ENCODE measurements at regions not wholly inside any gene's neighbourhood (a gene's known extent, or its start where the extent isn't known, plus 50 kb on each side); places are given as distances from the start of the nearest gene placed in this dataset.

DNA sequence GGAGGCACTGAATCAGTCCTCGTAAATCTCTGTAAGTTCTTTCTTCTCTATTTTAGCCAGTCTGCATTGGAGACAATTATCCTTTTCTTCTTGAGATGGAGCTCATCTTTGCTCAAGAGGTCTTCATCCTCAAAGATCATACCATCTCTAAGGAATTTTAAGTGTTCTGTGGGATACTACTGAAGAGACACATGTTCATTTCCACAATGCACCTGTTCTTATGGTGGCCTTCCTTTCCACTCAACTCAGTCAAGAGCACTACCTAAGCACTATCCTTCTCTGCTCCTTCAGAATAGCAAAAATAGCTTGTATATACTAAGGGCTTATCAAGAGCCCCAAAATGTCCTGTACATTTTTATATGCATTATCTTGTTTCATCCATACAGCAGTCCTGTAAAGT, 214.0 kb downstream of the KLF5 start:
- no peaks in the 10 kb centered on the region for H3K27me3 ChIP-seq (ENCODE audit: low read length)
- no peak for DNase-seq
- H3K4me3 ChIP-seq (ENCODE audit: low read length): no peak overlapping the region
- H3K9me3 ChIP-seq (ENCODE audit: low read length): no peaks in the 10 kb centered on the region
- no peaks in the 10 kb centered on the region for H4K20me1 ChIP-seq (ENCODE audit: insufficient read depth, low read depth, low read length)
- no peak overlapping the region for H3K27ac ChIP-seq (ENCODE audit: low read length)
- H3K36me3 ChIP-seq (ENCODE audit: insufficient read depth, low read length): no peaks in the 10 kb centered on the region
- no peaks in the 10 kb centered on the region for H3K9me2 ChIP-seq (replicated peaks; ENCODE audit: insufficient read depth, low read length)
- no peaks in the 10 kb centered on the region for H3K4me1 ChIP-seq (ENCODE audit: low read length)
- no peak overlapping the region for H3K9ac ChIP-seq (ENCODE audit: low read length)
- H3K4me2 ChIP-seq (ENCODE audit: low read depth, low read length, poor library complexity, severe bottlenecking): no peak overlapping the region
- no peaks in the 10 kb centered on the region for H3K79me2 ChIP-seq (ENCODE audit: low read length)
- H2AFZ ChIP-seq (ENCODE audit: low read length): no peak overlapping the region

- Histone ChIP-seq H3K27me3 (ENCODE audit: low read length) (no peaks in the 10 kb centered on the region), H3K27ac (ENCODE audit: low read length) (no peak overlapping the region), H3K4me3 (ENCODE audit: low read length) (no peak overlapping the region), H4K20me1 (ENCODE audit: insufficient read depth, low read depth, low read length) (no peaks in the 10 kb centered on the region), H3K9ac (ENCODE audit: low read length) (no peak overlapping the region), H3K4me2 (ENCODE audit: low read depth, low read length, poor library complexity, severe bottlenecking) (no peak overlapping the region), H2AFZ (ENCODE audit: low read length) (no peak overlapping the region), H3K9me2 (replicated peaks; ENCODE audit: insufficient read depth, low read length) (no peaks in the 10 kb centered on the region), H3K36me3 (ENCODE audit: insufficient read depth, low read length) (no peaks in the 10 kb centered on the region), H3K9me3 (ENCODE audit: low read length) (no peaks in the 10 kb centered on the region), H3K79me2 (ENCODE audit: low read length) (no peaks in the 10 kb centered on the region), H3K4me1 (ENCODE audit: low read length) (no peaks in the 10 kb centered on the region)
- no peak for DNase-seq
Observed at GRCh38 chr13:73268306-73268705, 209.5 kb downstream of the KLF5 start.

- no peaks in the 10 kb centered on the region for H3K27me3 ChIP-seq (ENCODE audit: low read length)
- no peaks in the 10 kb centered on the region for H3K36me3 ChIP-seq (ENCODE audit: insufficient read depth, low read length)
- no peak overlapping the region for H3K4me3 ChIP-seq (ENCODE audit: low read length)
- H3K9ac ChIP-seq (ENCODE audit: low read length): no peak overlapping the region
- H2AFZ ChIP-seq (ENCODE audit: low read length): no peak overlapping the region
- DNase-seq: no peak
- no peak overlapping the region for H3K27ac ChIP-seq (ENCODE audit: low read length)
- H3K4me2 ChIP-seq (ENCODE audit: low read depth, low read length, poor library complexity, severe bottlenecking): no peak overlapping the region
- H3K9me2 ChIP-seq (replicated peaks; ENCODE audit: insufficient read depth, low read length): no peaks in the 10 kb centered on the region
- H3K4me1 ChIP-seq (ENCODE audit: low read length): no peaks in the 10 kb centered on the region
- no peaks in the 10 kb centered on the region for H3K79me2 ChIP-seq (ENCODE audit: low read length)
- no peaks in the 10 kb centered on the region for H4K20me1 ChIP-seq (ENCODE audit: insufficient read depth, low read depth, low read length)
- H3K9me3 ChIP-seq (ENCODE audit: low read length): no peaks in the 10 kb centered on the region
Observed at GRCh38 chr13:73266640-73267180, 207.9 kb downstream of the KLF5 start.

GRCh38 chr13:73262862-73263627, 204.2 kb downstream of the KLF5 start:
- H3K9ac ChIP-seq (ENCODE audit: low read length): no peak overlapping the region
- H3K36me3 ChIP-seq (ENCODE audit: insufficient read depth, low read length): no peaks in the 10 kb centered on the region
- no peak overlapping the region for H3K4me3 ChIP-seq (ENCODE audit: low read length)
- no peaks in the 10 kb centered on the region for H4K20me1 ChIP-seq (ENCODE audit: insufficient read depth, low read depth, low read length)
- H3K27me3 ChIP-seq (ENCODE audit: low read length): no peaks in the 10 kb centered on the region
- H3K4me1 ChIP-seq (ENCODE audit: low read length): no peaks in the 10 kb centered on the region
- no peak overlapping the region for H3K4me2 ChIP-seq (ENCODE audit: low read depth, low read length, poor library complexity, severe bottlenecking)
- H2AFZ ChIP-seq (ENCODE audit: low read length): no peak overlapping the region
- no peak for DNase-seq
- no peaks in the 10 kb centered on the region for H3K79me2 ChIP-seq (ENCODE audit: low read length)
- H3K9me3 ChIP-seq (ENCODE audit: low read length): no peaks in the 10 kb centered on the region
- H3K27ac ChIP-seq (ENCODE audit: low read length): no peak overlapping the region
- no peaks in the 10 kb centered on the region for H3K9me2 ChIP-seq (replicated peaks; ENCODE audit: insufficient read depth, low read length)

GRCh38 chr13:73261739-73262216, 203.0 kb downstream of the KLF5 start:
- Histone ChIP-seq H3K27ac (ENCODE audit: low read length) (no peak overlapping the region), H3K9ac (ENCODE audit: low read length) (no peak overlapping the region), H3K4me3 (ENCODE audit: low read length) (no peak overlapping the region), H3K79me2 (ENCODE audit: low read length) (no peaks in the 10 kb centered on the region), H3K36me3 (ENCODE audit: insufficient read depth, low read length) (no peaks in the 10 kb centered on the region), H4K20me1 (ENCODE audit: insufficient read depth, low read depth, low read length) (no peaks in the 10 kb centered on the region), H2AFZ (ENCODE audit: low read length) (no peak overlapping the region), H3K4me2 (ENCODE audit: low read depth, low read length, poor library complexity, severe bottlenecking) (no peak overlapping the region), H3K27me3 (ENCODE audit: low read length) (no peaks in the 10 kb centered on the region), H3K9me2 (replicated peaks; ENCODE audit: insufficient read depth, low read length) (no peaks in the 10 kb centered on the region), H3K4me1 (ENCODE audit: low read length) (no peaks in the 10 kb centered on the region), H3K9me3 (ENCODE audit: low read length) (no peaks in the 10 kb centered on the region)
- DNase-seq: no peak

DNA sequence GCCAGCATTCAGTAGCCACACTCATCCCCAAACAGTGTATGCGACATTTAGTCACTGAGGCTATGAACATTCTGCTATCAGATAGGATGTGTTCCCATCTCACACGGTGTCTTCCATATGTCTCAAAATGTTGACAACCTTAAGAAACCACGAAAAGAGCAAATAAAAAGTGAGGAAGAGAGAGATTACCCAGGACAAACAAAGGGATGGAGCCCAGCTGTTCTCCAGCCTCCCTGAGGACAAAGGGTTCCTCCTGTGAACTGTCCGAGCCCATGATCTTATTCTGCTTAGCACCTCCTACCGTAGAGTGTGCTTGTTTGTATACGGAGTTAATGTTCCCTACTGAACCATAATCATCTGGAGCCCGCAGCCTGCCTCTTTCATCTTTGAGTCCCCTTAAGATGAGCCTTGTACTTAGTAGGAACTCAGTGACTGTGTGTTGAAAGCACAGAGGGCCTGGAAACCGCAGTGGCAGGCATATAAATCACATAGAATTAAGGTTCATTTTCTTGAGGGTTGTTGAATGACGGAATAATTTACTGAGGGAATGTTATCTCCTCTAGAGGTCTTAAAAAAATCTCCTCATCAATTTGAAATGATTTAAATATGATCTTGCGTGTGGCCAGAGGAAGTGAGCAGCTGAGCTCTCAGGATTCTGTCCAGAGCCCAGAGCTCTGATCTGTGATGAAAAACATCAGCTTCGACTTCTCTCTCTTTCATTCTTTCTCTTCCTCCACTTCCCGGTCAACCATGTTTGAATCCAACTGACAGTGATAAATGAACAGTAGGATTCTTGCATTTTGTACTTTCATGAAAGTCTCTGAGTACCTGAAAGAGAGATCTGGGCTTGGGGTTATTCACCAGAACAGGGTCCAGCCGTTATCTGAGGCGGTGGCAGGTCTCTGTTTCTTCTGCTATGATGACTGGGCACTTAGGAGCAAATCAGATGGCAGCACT, 200.5 kb downstream of the KLF5 start:
- no peak overlapping the region for H3K4me2 ChIP-seq (ENCODE audit: low read depth, low read length, poor library complexity, severe bottlenecking)
- H3K4me3 ChIP-seq (ENCODE audit: low read length): no peak overlapping the region
- H3K27ac ChIP-seq (ENCODE audit: low read length): no peak overlapping the region
- no peaks in the 10 kb centered on the region for H3K9me2 ChIP-seq (replicated peaks; ENCODE audit: insufficient read depth, low read length)
- H2AFZ ChIP-seq (ENCODE audit: low read length): no peak overlapping the region
- H4K20me1 ChIP-seq (ENCODE audit: insufficient read depth, low read depth, low read length): no peaks in the 10 kb centered on the region
- H3K9ac ChIP-seq (ENCODE audit: low read length): no peak overlapping the region
- no peaks in the 10 kb centered on the region for H3K79me2 ChIP-seq (ENCODE audit: low read length)
- H3K4me1 ChIP-seq (ENCODE audit: low read length): no peaks in the 10 kb centered on the region
- no peaks in the 10 kb centered on the region for H3K27me3 ChIP-seq (ENCODE audit: low read length)
- DNase-seq: no peak
- no peaks in the 10 kb centered on the region for H3K9me3 ChIP-seq (ENCODE audit: low read length)
- H3K36me3 ChIP-seq (ENCODE audit: insufficient read depth, low read length): no peaks in the 10 kb centered on the region

- Histone ChIP-seq H3K9ac (ENCODE audit: low read length) (no peak overlapping the region), H3K4me1 (ENCODE audit: low read length) (no peaks in the 10 kb centered on the region), H3K9me2 (replicated peaks; ENCODE audit: insufficient read depth, low read length) (no peaks in the 10 kb centered on the region), H3K4me3 (ENCODE audit: low read length) (no peak overlapping the region), H3K27me3 (ENCODE audit: low read length) (no peaks in the 10 kb centered on the region), H3K27ac (ENCODE audit: low read length) (no peak overlapping the region), H3K36me3 (ENCODE audit: insufficient read depth, low read length) (no peaks in the 10 kb centered on the region), H4K20me1 (ENCODE audit: insufficient read depth, low read depth, low read length) (no peaks in the 10 kb centered on the region), H3K4me2 (ENCODE audit: low read depth, low read length, poor library complexity, severe bottlenecking) (no peak overlapping the region), H3K9me3 (ENCODE audit: low read length) (no peaks in the 10 kb centered on the region), H3K79me2 (ENCODE audit: low read length) (no peaks in the 10 kb centered on the region), H2AFZ (ENCODE audit: low read length) (no peak overlapping the region)
- DNase-seq: no peak
Observed at GRCh38 chr13:73258406-73258805, 199.6 kb downstream of the KLF5 start.

GRCh38 chr13:73254827-73255226, 196.0 kb downstream of the KLF5 start:
- H3K27me3 ChIP-seq (ENCODE audit: low read length): no peaks in the 10 kb centered on the region
- no peaks in the 10 kb centered on the region for H3K9me3 ChIP-seq (ENCODE audit: low read length)
- no peaks in the 10 kb centered on the region for H4K20me1 ChIP-seq (ENCODE audit: insufficient read depth, low read depth, low read length)
- H3K4me1 ChIP-seq (ENCODE audit: low read length): no peaks in the 10 kb centered on the region
- no peak overlapping the region for H2AFZ ChIP-seq (ENCODE audit: low read length)
- no peak overlapping the region for H3K4me3 ChIP-seq (ENCODE audit: low read length)
- no peaks in the 10 kb centered on the region for H3K9me2 ChIP-seq (replicated peaks; ENCODE audit: insufficient read depth, low read length)
- no peaks in the 10 kb centered on the region for H3K79me2 ChIP-seq (ENCODE audit: low read length)
- no peaks in the 10 kb centered on the region for H3K36me3 ChIP-seq (ENCODE audit: insufficient read depth, low read length)
- no peak overlapping the region for H3K27ac ChIP-seq (ENCODE audit: low read length)
- no peak for DNase-seq
- no peak overlapping the region for H3K4me2 ChIP-seq (ENCODE audit: low read depth, low read length, poor library complexity, severe bottlenecking)
- H3K9ac ChIP-seq (ENCODE audit: low read length): no peak overlapping the region
